GM19468 (cell line): ENCODE measurements at regions not wholly inside any gene's neighbourhood (a gene's known extent, or its start where the extent isn't known, plus 50 kb on each side); places are given as distances from the start of the nearest gene placed in this dataset.
"Not testable (repeated sequence)": the region's sequence is repeated elsewhere in the genome, so short reads cannot be mapped to it uniquely, and the experiment has no call there.

Source experiments
- ATAC-seq: cut with Tn5 transposase; IDR thresholded peaks from one replicate; pipeline ENCODE4 v1.9.1; 2021; ENCODE audit warnings: mild to moderate bottlenecking, moderate library complexity, moderate number of reproducible peaks; ENCODE audit not compliant: unreplicated experiment; ENCODE audit errors: extremely low read depth

DNA sequence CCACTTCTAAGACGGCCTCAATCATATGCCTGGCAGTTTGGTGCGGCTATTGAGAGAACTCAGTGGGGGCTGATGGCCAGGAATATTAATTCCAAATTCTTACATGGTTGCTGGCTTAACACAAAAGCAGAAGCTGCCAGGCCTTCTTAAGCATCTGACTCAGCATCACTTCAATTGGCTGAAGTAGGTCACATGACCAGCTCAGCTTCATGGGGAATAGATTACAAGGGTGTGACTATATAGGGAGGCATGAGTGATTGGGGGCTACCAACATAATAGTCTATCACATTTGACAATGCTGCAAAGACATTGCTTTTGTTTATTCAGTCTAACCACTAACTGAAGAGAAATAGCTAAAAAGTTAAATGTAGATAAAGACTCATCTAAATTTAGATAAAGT lies 101.6 kb upstream of the ANKRD28 start:
- ATAC-seq, result no peak

DNA sequence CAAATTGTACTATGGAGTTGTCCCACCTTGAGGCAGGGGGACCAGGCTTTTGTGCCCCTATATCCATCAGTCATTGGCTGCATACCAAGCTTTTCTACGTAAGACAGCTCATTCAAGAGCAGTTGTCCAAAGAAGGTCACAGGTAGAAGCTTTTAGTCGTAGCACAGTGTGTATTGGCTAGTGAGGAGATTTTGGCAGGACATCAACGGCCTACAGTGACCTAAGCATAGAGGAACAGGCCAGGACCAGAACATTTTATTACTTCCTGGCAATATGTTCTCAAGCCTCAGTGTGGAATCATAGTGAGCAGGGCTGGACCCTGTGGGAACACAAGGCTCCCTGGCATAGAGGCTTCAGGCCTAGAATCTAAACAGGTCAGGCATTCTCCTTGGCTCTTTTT lies 105.4 kb upstream of the ANKRD28 start:
- no peak for ATAC-seq

DNA sequence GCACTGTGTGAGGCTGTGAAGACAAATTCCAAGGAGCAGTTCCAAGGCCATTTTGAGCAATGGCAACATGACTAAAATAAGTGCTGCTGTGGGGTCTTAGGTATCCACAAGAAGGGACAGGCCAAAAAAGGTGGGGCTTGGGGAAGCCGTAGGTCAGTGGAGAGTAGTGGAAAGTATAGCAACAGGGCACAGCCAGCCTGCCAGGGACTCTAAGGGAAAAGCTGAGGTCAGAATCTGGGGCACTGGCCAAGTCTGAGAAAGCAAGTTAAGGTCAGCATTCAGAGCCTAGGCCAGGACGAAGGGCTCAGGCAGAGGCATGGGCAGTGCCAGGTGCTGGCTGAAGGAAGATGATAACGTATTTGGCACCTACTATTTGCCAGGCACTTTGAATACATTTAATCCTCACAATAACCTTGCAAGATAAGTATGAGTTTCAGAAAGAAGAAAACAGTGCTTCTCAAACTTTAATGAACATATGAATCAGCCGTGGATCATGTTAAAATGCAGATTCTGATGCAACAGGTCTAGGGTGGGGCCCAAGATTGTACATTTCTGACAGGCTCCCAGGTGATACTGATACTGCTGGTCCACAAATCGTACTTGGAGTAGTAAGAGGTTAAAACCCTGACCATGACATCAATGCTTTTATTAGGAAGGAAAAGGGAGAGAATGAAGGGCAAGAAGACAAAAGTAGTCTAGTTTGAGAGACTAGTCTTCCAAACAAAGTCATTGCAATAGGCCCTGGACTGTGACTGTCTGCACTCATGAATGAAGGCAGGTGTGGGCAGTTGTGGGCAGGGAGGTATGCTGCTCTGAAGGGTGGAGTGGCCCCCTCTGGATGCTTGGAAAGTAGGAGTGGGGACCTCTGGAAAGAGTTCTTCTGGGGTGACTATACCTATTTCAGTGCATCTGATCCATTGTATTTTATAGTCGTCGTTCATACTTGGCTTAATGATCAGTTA lies 106.3 kb upstream of the ANKRD28 start:
- ATAC-seq, result no peak

GRCh38 chr3:15905041-15905440 lies 107.3 kb upstream of the ANKRD28 start:
- ATAC-seq, result no peak

DNA sequence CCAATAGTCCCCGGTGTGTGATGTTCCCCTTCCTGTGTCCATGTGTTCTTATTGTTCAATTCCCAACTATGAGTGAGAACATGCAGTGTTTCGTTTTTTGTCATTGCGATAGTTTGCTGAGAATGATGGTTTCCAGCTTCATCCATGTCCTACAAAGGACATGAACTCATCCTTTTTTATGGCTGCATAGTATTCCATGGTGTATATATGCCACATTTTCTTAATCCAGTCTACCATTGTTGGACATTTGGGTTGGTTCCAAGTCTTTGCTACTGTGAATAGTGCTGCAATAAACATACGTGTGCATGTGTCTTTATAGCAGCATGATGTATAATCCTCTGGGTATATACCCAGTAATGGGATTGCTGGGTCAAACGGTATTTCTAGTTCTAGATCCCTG lies 109.6 kb upstream of the ANKRD28 start:
- ATAC-seq, result not testable (repeated sequence)

GRCh38 chr3:15918988-15919387 lies 121.2 kb upstream of the ANKRD28 start:
- no peak for ATAC-seq

DNA sequence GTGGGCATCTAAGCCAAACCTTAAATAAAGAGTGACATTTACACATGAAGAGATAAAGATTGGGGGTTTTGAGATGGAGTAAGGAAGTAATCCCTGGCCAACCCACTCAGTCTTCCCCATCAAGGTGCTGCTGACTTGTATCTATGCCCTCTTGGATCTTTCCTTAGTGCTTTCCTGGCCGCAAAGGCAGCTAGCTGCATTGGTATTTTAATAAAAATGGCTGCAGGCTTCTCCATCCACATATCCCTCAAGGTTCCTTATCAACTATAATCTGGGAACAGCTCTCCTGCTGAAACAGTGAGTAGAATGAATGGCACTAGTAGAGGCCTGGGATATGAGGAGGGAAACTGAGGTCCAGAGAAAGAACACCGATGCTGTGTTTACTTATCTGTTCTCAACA lies 122.2 kb upstream of the ANKRD28 start:
- ATAC-seq, result no peak

GRCh38 chr3:15923640-15924405 lies 126.0 kb upstream of the ANKRD28 start:
- no peak for ATAC-seq

DNA sequence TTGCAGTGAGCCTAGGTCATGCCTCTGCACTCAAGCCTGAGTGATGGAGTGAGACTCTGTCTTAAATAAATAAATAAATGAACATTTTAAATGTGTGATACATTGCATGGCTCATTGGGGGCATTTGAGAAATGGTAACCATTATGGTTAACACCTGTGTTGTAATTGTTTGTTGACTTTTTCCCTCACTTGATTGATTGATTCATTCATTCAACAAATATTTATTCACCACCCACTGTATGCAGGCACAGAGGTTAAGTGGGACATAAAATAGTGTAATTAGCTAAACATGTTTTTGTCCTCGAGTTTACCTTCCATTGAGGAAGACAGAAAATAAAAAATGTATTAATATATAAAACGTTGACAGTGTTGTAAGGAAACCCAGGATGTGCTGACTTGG lies 127.1 kb upstream of the ANKRD28 start:
- no peak for ATAC-seq

GRCh38 chr3:15926871-15927270 lies 129.1 kb upstream of the ANKRD28 start:
- ATAC-seq, result no peak

DNA sequence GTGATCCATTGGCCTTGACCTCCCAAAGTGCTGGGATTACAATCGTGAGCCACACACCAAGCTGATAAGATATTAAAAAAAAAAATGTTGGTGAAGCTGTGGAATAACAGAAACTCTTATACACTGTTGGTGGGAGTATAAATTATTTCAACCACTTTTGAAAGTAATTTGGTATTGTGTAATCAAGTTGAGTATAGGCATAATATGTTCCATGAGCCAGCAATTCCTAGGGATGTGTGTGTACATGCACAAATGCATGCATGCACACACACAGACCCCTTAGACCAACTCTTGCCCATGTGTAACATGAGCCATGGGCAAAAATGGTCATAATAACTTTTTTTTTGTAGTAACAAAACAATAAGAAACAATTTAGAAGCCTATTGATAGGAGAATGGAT lies 130.2 kb upstream of the ANKRD28 start:
- ATAC-seq, result no peak

- no peak for ATAC-seq
Measured at GRCh38 chr3:15929944-15930571, 132.3 kb upstream of the ANKRD28 start.

DNA sequence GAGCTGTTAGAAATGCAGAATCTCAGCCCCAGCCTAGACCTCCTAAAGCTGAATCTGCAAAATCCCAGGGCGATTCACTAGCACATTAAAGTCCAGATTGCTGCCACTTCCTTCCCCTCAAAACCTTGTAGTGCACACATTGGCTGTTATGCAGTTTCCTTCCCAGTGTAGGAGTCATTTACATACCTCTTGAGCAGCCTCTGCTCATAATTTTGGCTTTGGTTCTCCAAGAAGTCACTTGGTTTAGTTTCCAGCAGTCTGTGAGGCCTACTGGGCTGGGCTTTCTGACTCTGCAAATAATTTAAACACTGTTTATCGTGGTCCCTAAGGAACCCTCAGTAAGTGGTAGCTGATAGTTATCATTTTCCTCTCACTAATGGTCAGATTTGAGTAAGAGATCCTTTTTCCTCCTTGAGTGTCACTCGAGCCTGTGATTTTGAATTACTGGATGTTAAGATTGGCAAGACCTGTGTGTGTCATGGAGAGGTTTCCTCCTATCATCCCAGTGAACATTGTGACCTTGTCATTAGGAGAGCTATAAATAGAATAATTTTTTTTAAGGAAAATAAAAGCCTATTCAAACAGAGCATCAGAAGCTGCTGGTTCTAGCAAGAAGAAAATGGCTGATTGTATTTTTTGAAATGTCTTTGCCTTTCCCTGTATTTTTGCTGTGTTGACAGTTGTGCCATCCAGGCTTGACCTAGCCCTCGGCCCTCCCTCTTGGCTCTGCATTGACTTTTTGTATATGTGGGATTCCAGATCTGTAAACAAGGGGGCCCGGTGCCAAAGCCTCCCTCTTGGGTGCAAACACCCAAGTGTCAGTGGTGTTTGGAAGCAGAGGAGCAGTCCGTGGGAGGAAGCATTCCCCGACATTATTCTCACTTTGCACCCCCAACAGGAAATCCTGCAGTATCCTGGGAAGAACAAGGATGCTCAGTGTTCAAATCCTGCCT lies 134.8 kb upstream of the ANKRD28 start:
- no peak for ATAC-seq

- ATAC-seq, result no peak
Measured at GRCh38 chr3:15933439-15934139, 135.8 kb upstream of the ANKRD28 start.

DNA sequence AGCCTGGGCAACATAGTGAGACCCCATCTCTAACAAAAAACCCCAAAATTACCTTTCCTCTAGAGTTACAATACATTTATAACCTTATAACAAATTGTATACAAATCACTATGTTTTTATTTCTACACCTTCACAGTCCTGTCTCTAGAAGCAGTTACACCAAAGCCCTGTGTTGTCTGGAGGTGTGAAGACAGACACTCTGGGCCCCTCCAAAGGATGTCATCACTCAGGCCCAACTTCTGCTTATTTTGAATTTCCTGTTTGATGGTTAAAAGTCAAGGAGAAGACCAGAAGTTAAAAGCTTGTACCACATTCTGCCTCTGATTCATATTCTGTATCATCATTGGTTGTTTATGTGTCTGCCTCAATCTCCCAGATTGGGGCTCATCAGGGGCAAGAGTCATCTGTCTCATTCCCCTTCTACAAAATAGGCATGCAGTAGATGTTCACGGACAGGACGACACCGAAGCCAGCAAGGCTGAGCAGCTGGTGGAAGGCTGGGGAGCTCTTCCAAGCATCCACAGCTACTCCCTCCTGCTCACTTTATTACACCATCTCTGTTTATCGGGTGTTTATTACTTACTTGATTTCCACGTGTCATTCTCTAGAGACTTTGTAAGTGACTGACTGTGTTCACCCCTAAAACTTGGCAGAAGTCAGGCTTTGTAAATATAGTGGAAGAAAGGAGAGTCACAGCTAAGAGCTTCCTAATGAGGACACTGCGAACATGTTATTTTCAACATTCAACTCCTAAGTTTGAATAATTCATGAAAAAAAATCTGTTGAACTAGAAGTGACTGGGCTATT lies 136.8 kb upstream of the ANKRD28 start:
- no peak for ATAC-seq

DNA sequence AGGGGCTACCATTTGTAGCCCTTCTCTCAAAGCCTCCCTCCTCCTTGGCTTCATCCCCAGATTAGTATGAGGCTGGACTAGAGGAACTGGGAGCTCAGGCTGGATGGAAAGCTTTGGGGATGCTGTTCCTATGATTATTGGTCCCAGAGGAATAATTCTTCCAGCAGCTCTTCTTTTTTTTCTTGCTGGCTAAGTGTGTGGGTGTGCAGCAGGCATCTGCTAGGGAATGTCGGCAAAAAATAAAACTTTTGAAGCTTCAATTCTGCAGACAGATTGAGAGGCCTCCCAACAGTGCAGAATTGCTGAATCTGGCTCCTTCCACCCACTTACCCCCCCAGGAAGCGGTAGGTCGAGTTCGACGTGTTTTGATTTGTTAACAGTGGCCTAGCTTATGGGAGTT lies 138.5 kb upstream of the ANKRD28 start:
- ATAC-seq, result no peak

DNA sequence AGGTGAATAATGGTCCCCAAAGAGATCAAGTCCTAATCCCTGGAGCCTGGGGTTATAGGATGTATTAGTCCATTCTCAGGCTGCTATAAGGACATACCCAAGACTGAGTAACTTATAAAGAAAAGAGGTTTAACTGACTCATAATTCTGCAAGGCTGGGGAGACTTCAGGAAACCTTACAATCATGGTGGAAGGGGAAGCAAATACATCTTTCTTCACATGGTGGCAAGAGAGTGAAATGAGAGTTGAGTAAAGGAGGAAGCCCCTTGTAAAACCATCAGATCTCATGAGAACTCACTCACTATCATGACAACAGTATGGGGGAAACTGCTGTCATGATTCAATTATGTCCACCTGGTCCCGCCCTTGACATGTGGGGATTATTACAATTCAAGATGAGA lies 142.9 kb upstream of the ANKRD28 start:
- no peak for ATAC-seq

GRCh38 chr3:15941457-15941856 lies 143.7 kb upstream of the ANKRD28 start:
- ATAC-seq, result not testable (repeated sequence)
